GM19035 (cell line): ENCODE measurements at regions not wholly inside any gene's neighbourhood (a gene's known extent, or its start where the extent isn't known, plus 50 kb on each side); places are given as distances from the start of the nearest gene placed in this dataset.

Source experiments
- ATAC-seq: cut with Tn5 transposase; IDR thresholded peaks from one replicate; pipeline ENCODE4 v1.9.1; 2021; ENCODE audit not compliant: unreplicated experiment

DNA sequence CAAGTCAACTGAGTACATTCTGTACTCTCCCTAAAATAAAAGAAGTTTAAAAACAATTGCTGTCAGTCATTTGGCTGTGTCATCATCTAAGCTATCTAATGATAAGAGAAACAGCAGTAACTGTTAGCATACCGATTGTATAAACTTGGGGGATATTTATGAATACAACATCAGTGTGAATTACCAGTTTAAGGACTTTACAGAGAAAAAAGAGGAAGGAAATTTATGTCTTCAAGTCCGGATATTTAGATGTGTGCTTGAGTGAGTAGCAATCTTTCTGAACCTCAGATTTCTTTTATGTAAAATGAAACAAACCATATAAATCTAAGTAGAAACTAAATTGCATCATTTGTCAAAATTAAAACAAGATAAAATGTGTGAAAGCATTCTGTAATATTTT is 1557.0 kb downstream of the MRPL39 start:
- no peak for ATAC-seq

DNA sequence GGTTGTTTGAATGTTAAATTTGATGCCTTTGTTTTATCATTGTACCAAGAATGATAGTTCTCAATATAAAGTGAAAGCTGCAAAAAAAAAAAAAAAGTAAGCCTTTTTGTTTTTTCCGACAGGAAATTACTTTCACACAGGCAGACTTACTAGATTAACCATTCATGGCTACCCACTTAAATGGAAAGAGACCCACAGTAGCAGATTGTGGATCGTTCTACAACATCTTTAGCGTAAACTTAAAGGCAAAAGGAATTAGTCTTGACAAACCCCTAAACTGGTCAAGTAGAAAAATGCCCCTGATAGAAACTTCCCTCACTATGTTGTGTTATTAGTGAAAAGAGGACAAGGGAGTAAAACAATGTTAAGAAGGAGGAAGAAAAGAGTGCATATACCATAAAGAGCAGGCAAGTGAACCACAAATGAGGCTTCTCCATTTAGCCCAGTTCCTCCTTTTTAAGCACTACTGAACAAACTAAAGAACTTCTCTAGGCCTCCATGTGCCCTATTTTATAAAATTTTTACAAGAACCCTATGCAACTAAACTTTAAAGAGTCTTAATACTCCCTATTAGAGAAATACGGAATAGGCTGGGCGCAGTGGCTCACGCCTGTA is 1560.3 kb downstream of the MRPL39 start:
- no peak for ATAC-seq

DNA sequence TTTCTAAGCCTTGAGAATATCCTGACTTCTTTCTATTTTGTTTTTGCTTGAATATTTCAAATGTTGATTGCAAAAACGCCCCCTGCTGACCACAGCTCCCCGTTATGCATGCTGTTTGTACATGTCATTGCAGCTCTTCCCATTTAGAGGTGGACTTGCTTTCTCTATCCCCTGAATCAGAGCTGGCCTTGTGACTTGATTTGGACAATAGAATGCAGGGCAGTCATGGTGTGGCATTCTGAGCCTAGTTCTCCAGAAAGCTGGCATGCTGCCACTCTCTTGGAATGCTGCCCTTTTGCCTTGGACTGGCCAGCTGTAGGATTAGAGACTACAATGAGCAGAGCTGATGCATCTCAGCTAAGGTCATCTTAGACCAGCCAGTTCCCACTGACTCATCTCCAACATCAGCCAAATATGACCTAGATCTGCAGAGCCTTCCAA is 1561.5 kb downstream of the MRPL39 start:
- ATAC-seq = no peak

DNA sequence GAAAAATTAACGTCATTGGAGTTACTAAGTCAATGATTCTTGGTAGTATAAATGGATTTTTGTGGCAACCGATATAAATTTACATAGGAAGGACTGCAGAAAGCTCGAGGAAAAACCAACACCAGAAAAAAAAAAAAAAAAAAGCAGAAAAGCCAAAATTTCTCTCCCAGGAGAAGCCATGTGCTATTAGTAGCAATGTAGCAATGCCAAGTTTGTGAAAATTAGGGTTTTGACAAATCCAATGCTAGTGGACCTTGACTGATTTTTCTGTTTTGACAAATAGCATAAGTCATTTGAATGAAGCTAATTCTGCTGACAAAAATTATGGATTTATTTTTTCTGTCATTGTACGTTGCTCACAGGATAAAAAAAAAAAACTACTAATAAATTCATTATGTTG is 1561.9 kb downstream of the MRPL39 start:
- ATAC-seq = no peak

DNA sequence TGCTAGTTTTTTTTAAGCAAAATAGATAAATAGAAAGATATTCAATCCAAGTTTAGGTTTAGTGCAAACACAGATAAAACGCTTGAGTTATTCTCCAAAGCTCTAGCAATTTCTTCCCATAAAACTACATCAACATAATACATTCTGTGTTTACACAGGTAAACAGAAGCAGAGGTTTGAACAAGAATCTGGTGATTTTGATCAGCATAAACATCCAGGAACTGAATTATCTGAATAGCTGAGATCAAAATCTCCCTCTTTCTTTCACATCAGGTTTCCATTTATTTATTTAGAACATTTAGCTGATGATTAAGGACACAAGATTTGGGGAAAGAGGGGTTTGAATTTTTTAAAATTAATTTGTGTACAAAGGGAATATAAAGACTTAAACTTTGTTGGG is 1564.6 kb downstream of the MRPL39 start:
- ATAC-seq = no peak

DNA sequence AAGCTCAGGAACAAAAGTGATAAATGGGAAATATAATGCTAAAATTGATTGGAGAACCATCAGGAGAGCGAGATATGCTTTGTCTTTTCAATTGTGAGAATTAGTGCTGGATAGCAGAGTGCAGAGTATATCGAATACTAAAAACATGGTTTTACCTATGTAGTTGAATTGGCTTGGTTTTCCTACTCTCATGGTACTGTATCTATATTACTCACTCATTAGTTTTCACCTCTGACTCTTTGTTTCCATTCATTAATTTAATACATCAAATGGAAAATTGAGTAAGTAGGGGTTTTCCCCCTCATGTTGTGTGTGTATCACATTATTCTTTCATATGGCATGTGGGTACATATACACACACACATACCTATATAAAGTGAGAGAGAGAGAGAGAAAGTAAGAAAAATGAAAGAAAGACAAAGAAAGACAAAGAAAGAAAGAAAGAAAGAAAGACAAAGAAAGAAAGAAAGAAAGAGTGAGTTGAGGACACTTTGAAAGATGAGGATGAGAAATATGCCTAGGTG is 1574.5 kb downstream of the MRPL39 start:
- no peak for ATAC-seq

DNA sequence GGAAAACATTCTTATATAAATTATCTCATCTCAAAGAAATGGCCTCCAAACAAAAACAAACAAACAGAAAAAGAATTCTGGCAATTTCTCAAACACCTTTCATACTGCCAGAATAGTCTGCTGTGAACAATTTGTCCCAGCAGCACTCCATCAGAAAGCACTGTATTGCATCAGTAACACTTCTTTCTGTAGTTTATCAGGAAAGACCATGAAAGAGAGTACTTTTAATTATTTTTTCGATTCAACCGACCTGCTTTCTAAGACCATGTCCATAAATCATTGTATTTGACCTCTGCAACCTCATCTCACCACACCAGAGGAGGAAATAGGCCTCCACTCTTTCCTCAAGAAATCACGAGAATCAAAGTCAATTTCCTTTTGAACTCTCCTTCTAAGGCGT is 1579.9 kb downstream of the MRPL39 start:
- no peak for ATAC-seq

DNA sequence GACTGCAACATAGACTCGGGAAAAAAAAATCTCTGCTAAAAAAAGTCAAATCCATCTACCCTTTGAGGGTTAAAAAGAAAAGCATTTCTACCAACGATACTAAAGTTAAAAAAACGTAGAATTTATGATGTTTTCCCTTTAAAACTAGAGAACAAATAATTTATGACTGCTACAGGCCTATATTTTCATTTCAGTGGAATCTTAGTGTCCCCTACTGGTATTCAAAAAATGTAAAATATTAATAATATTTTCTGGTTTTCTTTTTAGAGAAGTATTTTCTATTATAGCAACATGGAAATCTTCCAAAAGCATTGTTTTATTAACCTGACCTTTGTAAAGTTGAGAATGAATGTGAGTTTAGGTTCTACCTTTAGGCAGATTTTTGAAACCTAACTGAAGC is 1582.2 kb downstream of the MRPL39 start:
- no peak for ATAC-seq

DNA sequence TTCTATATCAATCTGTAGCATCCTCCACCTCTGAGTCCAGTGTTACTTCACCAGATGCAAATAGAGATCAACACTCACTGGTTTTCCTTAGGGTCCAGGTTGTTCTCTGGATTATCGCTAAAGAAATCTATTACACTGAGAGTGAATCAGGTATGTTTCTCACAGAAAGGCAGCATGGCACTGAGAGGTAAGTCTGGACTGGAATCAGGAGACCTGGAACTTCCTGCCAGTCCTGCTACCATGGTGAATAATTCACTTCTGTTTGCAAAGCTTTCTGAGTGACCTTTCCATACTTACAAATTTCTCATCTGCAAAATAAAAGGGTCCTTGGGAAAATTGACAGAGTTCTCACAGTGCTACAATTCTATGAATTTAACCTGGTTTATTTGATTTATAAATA is 1583.3 kb downstream of the MRPL39 start:
- no peak for ATAC-seq

DNA sequence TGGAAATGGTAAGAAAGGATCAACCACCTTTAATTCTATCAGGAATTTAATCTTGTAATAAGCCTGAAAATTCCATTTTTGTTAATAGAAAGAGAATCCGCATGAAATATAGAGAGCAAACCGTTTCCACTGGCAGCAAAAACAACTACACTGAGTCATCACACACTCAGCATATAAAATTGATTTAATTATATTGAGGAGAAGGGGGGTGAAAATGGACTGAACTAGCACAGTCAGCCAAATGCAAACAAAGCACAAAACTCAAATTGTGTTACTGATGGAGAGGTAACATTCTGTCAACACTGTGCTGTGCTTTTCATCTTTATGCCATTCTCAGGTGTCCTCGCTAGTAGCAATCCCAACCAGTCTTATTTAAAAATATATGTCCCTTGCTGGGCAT is 1583.9 kb downstream of the MRPL39 start:
- no peak for ATAC-seq

DNA sequence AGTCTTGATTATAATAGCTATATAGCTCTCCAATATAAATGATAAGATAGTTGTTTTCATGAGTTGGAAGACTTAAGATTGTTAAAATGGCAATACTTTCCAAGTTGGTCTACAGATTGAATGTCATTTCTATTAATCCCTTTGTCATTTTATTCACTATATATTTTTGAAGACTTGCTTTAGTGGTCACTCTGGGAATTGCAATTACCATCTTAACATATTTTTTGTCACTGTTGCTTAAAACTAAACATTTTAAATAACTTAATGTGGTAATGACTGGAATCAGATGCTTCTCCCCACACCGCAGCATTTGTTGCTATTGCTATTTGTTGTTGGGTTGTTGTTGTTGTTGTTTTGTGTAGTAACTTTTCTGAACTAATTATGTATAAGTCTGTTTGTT is 1592.9 kb downstream of the MRPL39 start:
- ATAC-seq = no peak

DNA sequence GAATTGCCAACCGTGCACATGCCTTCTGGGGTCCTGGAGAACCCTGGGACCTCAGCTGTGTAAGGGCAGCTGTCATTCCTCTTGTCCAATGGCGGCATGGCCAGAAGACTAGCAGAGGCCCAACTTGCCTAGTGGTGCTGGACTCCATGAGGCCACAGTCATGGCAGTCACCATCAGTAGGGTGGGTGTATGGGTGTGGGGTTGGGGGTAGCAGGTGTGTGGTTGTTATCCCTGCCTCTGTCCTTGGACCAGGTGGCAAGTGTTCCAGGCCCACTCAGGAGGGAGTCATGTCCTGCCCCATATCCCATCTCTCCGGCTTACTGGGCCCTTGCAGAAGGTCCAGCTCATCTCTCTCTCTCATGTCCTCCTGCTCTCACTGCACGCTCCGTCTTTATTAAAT is 1596.2 kb downstream of the MRPL39 start:
- no peak for ATAC-seq

DNA sequence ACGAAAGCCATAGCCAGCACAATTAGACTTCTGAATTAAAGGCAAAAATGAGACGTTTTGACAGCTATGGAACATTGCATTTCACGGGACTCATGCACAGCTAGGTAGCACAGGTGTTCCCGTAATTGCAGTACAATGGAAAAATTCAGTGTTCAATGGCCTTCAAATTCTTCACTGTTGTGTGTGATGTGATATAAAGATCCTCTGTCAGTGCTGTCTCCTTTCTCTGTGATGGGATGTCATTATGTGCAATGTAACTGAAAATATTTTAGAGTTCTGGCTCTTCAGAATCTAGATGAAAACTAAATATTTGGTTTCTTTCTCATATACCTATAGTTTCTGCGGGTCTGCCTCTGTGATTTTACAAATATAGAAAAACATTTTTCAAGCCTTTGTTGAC is 1599.7 kb downstream of the MRPL39 start:
- no peak for ATAC-seq

DNA sequence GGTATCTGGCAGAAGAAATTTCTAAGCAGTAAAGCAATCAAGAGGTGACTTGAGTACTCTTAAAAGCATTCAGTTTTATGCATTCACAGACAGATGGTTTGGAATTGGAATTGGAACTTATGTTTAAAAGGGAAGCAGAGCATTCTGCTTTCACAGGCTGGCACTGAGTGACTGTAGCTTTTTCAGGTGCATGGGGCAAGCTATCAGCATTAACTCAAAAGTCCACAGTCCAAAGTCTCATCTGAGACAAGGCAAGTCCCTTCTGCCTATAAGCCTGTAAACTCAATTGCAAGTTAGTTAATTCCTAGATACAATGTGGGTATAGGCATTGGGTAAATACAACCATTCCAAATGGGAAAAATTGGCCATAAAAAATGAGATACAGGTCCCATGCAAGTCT is 1620.3 kb downstream of the MRPL39 start:
- no peak for ATAC-seq

DNA sequence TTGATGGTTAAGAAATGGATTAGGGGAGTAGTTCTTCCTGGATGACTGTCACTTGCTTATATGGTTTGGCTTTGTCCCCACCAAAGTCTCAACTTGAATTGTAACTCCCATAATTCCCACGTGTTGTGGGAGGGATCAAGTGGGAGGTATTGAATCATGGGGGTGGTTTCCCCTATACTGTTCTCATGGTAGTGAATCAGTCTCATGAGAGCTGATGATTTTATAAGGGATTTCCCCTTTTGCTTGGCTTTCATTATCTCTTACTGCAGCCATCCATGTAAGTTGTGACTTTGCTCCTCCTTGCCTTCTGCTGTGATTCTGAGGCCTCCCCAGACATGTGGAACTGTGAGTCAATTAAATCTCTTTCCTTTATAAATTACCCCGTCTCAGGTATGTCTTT is 1621.1 kb downstream of the MRPL39 start:
- ATAC-seq = no peak

DNA sequence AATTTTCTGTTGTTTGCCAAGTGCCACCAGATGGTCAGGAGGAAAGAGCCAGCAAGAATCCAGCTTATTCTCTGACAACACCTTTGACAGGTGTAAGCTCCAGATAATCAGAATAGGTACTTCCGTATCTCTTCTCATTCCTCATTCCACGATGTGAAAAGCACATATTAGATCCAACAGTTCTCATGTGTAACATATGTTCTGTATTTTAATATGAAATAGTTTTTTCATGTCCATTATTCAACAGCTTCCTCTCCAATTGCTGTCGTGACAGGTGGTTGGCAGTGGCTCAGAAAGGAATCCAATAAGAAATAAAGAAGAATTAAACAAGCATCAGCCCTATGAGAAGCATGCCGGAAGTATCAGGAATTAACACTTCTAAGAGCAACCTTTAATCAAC is 1624.7 kb downstream of the MRPL39 start:
- no peak for ATAC-seq

DNA sequence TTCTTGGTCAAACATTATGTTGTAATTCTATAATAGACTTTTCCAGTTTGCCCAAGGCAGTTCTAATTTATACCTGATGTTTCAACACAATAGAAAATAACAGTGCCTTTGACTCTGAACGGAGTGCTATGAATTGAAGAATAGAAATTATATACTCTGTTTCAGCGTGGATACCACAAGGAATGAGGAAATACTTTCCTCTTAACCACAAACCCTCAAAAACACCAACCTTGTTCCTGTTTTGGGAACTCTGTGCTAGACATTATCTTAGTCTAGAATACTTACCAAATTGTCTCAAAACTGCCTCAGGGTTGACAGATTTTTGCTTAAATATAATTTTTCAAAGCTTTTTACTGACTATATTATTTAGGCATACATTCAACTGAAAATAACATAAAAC is 1629.3 kb downstream of the MRPL39 start:
- no peak for ATAC-seq

DNA sequence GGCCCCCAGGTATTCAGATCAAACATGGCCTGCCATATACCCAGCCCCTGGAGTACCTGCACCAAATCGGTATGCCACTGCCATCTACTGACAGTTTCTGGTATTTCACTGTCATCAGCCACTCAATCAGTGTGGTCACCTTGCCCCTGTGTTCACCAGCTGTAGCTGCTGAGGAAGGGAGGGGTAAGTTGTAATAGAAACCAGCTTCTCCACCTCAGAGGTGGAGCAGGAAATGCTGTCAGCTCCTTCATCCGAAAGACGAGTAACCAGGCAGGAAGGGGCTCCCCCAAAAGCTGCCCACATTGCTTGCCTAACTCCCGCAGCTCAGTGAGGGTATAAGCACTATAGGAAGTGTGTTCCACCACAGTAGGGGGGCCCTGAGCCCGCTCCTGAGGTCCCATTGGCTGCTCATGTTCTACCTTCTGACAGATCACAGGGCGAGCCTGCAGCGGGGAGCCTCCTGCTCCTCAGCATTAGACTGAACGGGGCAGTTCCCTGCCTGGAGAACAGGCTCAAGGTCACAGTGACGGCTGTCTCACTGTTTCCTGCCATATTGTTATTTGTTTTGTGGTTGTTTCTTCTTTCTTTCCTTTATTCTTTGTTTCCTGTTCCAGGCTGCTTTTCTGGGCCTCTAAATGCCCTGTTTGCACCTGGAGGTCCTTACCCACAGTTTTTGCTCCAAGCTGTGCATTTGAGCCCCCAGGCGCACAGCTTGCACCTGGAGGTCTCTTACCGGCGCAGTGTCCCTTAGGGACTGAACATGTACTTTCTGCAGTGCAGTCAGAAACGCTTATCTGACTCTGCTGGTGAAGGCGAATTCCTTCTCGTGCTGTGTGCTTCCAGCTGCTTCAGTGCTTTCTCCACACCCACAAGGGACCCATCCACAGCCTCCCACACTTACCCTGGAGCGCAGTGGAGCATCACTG is 1638.3 kb downstream of the MRPL39 start:
- peak; percentile 97 for ATAC-seq

DNA sequence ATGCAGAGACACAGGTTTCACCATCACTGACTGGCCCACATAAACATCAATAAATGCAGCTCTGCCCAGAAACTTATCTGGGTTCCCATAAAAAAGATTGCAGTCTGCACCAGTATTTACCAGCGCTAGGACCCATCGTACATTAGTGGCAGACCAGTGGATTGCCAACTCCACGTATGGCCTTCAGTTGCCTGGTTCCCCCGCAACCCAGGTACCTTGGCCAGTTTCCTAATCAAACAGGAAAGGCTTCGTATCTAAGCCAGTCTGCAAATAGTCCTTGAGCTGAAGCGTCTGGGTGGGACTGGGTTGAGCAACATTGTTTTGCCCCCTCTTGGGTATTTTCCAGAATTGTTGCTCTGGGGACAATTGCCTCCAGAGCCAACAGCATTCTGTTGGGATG is 1639.3 kb downstream of the MRPL39 start:
- no peak for ATAC-seq

DNA sequence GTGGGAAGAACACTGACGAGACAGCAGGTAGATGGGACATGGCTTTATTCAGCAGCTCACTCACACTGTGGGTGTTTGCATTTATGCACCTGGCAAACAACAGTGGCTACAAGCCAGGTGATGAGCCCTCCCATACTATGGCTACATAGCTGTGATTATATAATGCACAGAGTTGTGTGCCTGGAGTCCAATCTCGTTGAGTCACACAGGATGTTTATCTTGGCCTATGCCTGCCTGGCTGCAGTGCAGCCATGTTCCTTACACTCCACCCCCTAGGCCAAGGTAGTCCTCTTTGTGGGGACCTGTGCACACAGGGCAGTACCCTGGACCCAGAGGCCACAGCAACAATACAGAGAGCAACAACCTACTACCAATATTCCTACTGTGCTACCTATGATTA is 1643.8 kb downstream of the MRPL39 start:
- no peak for ATAC-seq

DNA sequence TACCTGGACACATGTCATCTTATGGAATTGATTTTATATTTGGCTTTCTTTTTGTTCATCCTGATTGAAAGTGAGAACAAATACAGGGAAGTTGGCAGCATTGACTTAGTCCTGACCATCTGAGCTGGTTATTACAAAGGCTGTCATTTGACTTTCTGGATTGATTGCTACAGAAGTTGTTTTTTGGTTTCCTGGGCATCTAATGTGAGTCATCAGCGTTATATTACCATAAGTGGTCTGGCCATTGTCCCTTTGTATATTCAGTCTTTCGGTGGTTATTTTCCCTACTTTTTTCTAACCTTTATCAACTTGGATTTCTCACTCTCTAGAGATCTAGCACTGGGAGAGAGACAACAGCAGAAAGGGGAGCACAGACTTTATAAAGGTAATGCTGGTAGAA is 1646.5 kb downstream of the MRPL39 start:
- no peak for ATAC-seq

DNA sequence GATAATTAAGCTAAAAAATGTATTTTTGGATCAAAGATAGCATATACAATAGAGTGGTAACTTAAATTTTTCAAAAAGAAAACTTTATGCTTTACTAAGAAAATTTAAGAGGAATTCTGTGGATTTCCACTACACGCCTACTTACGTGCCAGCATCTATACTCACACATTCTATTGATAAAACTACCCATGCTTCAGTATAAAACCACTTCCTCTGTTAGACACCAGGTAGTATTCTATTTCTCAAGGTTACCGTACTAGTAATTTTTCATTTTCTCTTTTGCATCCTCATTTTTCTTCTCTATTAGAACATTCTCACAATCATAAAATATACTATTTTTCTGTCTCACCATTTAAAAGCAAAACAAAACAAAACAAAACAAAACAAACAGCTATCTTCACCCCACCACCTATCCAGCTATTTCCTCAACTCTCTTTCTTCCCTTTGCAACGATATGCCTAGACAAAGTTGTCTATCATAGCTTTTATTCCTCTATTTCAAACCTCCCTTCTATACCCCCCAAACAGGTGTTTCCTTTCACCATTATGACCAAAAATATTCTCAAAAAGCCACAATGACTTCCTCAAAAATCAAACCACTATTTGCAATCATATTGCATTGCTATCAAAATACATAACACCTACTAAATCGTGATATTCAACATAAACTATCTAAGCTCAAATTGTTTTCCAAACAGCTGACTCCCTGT is 1652.0 kb downstream of the MRPL39 start:
- no peak for ATAC-seq
